DMS53 treated with DMSO at 0.1 percent for 48 hours (cell line): ENCODE measurements at regions not wholly inside any gene's neighbourhood (a gene's known extent, or its start where the extent isn't known, plus 50 kb on each side); places are given as distances from the start of the nearest gene placed in this dataset.

ENCODE experiments used
- DNase-seq: peaks from one replicate; lab custom pipeline; 2025; ENCODE audit not compliant: unreplicated experiment; lab: John Stamatoyannopoulos, UW

DNA sequence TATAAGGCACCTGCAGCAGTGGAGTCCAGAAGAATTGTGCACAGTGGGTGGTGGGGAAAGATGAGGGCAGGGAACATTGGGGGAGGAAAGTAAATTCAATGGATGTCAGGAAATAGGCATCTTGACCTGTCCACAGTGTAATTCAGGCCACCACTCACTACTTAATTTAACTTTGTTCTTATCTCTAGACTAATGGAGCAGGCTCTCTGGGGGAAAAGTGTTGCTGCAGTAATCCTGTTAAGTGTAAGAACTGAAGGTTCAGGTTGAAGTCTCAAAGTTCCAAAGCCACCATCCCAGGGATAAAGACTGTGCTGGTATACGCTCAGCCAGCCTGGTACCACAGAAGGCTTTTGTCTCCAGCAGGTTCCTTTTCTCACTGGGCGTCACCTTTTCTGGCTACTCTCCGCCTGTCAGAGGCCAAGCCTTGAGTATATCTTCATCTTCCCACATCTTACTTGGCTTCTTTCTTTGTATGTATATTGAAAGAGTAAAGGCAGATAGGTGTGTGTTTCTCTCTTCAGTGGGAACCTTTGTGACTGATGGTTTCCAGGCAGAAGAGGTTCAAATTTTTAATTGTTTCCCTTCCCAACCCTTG lies 150.9 kb upstream of the DMRT1 start:
- no peak for DNase-seq

DNA sequence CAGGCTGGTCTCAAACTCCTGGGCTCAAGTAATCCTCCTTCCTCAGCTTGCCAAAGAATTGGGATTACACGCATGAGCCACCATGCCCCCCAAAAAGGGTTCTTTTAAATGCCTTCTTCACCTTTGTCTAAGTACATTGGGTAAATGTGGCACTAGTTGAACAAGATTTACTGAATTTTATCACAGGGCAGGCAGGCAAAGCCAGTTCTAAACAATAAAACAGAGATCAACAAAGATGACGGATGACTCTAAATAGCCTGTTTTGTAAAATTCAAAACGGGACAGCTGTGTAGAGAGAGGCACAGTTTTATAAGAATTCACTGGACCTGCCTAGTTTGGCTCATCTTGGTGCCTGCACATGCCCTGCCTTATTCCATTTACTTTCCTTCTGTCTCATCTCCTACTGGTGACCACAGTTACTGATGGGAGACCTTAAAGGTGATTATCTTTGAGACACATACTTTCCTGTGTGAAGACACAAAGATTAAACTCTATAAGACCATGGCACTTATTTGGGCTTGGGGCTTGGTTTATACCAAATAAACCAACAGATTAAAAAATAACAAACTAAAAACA lies 149.6 kb upstream of the DMRT1 start:
- no peak for DNase-seq

DNA sequence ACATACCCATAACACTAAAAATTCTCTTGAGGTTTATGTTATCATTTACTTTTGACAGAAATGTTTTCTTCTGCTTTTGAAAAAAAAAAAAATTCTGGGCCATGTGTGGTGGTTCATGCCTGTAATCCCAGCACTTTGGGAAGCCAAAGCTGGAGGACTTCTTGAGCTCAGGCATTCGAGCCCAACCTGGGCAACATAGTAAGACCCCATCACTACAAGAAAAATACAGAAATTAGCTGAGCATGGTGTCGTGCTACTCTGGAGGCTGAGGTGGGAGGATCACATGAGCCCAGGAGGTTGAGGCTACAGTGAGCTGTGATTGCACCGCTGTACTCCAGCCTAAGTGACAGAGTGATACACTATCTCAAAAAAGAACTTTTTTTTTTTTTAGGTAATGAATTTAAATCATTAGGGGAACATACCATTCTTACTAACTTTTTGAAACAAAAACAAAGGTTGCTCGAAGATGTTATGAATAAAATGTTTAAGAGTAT lies 148.8 kb upstream of the DMRT1 start:
- DNase-seq = no peak

DNA sequence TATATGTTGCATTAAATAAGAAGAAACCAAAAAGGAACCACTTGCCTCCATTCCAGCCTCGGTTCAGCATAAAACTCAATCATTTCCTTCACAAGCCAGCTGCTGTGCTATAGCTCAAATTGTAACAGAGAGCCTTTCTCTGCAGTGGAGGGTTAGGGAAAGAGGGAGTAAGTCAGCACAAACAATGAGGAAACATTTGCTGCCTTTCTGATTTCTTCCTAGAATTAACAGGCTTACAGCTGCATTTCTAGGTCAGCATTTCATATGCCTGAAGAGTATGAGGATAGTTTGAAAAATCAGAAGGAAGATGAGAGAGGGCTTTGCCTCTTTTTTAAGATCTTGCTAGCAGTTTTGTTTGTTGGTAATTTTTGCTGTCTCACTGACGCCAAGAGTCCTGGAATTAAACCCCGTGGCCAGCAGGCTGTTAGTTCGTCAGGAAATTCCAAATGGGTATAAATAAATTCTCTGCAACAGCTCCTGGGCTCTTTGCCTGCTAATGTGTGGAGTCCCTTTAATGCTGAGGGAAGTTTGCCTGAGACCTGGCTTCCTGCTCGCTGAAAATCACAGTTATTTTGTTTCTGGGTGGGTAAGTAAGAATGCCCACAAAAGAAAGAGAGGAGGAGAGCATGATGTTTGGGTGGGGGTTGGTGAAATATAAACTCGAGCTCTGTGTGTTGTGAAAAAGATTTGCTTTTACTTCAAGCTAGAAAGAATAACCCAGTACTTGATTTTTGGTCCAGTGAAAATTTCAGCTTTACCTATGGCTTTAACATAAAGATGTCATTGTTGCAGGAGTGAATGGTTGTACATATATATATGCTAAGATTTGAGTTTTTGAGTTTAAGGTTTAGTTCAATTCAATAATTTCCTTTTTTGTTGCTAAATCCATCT lies 148.1 kb upstream of the DMRT1 start:
- DNase-seq = no peak

DNA sequence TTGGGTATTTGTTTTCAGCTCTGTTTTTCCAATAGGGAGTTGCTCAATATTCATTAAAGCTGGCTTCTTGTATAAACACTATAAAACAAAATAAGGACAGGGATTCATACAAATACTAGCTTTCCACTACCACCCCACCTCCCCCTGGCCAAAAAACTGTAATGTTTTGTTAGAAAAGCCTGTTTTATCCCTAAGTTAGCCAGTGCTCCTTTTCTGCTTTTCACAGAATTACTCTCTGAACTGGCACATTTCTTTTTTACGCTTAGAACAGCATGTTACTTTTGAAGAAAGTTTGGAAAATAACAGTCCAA lies 147.4 kb upstream of the DMRT1 start:
- no peak for DNase-seq

DNA sequence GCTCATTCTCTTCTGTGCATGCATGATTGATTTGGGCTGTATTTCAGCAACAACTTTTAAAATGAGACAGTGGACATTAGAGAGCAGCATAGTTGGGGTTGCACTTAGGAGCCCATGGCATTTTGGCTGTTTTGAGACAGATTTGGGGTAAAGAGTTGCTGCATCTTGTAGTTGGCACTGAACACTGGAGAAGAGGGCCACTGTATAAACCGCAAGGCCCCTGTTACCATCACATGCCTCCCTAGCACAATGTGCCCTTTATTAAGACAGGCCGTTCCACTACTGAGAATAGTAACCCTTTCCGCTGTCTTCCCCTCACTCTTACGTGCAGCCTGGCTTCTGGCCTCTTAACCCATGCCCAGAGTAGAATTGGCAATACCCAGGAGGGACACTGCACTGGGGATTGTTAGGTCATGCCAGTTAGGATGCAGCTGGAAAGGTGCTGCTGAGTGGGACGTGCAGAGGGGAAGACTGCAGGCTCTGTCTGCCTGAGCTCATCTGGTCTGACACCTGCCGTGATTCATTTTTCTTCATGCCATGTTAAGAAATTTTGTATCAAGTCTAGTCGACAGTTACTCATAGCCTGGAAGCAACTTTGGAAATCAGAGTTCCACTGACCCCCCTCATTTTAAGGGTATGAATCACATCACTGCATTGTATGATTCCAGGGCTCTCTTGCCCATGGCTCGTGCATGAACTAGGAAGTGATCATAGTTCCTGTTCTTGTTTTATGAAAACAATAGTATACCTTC lies 146.9 kb upstream of the DMRT1 start:
- DNase-seq = no peak

DNA sequence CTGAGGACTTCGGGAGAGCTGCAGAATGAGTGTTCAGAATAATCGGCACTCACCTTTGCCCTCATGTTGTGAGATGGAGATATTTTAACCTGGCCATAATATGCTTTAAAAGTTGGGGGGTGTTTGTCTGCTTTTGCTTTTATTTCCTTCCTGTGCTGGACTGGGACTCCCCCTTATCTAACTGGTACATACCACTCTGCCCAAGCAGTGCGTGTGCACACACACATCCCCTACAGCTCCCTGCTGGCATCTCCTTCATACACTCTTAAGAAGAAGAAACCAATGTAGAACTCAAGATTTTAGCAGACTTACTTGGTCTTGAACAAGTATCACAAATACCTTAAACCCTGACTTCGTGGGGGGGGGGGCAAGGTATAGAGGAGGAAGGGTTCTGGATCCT lies 146.2 kb upstream of the DMRT1 start:
- DNase-seq = no peak

DNA sequence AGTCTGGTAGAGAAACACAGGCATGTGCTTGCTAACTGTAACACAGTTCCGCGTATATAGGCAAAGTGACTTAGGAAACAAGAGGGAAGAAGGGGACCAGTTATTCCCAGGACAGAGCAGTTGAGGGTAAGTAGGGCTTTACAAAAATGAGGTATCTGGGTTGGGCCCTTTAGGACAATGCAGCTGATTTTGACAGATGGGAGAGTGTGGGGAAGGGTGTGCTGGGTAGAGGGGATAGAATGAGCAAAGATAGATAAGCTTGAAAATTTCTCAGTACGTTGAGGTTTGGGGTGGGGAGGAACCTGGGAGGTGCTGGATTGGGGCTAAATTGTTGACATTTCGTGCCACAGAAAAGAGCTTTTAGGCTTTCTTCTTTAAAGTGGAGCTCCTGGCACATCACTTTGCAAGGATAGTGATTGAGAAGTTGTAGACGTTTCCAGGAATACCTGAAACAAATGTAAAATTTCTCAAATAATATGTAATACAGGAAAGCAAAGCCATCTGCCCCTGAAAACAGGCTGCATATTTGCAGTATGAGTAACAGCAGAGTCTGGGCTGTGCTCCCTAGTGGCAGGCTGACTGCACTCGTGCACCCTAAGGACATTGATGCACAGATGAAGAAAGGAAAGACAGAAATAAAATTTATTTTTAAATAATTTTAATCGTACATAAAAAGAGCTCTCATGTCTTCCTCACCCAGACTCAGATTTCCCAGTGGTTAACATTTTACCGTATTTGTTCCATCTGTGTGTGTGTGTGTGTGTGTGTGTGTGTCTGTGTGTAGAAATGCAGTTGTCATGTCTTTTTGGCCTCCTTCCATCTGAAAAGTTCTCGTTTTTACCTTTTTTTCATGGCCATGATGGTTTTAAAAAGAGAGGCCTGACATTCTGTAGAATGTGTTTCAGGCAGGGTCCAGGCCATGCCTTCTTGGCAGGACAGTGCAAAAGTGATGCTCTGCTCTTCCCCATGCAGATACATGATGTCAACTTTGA lies 144.9 kb upstream of the DMRT1 start:
- no peak for DNase-seq

DNA sequence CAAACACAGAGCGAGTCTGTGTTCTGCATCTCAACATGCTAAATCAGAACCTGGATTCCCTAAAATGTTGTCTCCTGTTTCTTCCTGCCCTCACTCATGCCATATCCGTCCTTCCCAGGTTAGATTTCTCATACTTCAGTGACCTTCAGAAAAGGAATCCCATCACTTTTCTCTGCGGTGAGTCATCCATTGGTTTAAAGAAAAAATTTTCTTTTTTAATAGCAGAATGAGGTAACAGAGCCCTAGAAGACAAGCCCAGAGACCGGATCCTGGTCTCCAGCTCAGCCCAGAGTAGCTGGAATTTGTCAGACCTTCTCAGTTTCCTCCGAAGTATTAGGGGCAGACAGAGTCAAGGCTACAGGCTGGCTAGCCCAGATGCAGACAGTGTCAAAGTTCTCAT lies 143.2 kb upstream of the DMRT1 start:
- no peak for DNase-seq

DNA sequence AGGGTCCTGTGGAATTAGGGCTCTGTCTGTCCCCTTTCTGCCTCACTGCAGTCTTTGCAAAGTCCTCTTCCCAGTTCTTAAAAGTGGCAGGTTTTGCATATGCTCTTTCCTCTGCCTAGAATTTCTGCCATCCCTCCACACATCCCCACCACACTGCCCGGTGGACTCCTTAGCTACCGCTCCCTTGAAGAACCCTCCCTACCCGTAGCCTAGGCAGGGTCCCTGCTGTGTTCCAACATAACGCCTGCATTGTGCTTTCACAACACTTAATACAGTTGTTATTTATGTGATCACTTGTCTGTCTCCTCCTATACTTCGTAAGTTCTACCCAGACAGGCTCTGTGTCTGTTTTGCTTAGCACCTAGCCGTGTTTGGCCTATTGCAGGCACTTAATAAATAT lies 142.5 kb upstream of the DMRT1 start:
- no peak for DNase-seq

DNA sequence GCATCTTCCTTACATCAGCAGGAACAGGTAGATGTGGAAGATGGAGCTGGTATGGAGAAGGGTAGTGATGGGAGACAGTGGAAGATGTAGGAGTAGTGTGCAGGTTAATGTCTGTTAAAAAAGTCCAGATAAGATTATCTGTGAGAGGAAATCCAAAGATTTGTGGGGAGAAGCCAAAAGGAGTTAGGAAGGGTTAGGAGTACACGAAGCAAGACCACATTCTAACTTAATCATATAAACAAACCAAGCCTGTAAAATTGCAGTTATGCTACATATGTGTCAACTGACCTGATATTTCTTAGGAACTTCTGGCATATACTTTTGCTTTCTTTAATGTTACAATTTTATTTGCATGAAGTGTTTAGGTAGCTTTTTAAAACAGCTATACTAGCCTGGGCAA lies 142.1 kb upstream of the DMRT1 start:
- DNase-seq = no peak

DNA sequence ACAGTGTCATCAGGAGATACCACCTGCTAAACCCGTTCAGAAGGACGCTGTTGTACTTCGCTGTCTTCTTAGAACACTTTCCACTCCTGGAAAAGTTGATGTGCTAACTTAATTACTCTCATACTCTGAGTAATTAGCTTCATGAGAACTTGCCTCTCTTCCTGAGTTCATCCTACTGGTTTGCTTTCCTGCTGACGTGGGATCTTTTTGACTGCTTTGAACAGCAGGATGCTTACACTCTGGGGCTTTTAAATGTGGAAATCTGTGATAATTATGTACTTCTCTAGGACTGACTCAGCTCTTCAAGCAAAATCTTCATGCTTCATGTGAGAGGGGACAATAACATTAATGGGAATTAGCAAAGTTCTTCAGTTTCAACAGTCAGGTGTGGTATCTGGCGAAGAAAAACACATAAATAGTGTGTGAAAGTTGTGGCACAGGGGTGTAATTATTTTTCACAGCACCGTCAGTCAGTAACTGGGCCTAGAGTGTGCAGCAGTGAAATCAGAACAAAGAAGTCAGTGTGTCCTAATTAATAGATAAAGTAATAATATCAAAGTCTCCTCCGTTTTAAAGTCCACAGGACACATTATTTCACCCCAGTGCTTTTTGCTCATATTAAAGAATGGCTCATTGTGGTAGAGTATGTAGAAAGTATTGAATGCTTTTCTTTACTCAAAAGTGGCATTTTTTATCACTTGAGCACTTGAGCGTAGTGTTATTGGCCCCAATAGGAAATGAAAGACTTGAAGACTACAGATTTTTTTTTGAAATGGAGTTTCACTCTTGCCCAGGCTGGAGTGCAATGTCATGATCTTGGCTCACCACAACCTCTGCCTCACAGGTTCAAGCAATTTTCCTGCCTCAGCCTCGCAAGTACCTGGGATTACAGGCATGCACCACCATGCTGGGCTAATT lies 140.9 kb upstream of the DMRT1 start:
- no peak for DNase-seq

DNA sequence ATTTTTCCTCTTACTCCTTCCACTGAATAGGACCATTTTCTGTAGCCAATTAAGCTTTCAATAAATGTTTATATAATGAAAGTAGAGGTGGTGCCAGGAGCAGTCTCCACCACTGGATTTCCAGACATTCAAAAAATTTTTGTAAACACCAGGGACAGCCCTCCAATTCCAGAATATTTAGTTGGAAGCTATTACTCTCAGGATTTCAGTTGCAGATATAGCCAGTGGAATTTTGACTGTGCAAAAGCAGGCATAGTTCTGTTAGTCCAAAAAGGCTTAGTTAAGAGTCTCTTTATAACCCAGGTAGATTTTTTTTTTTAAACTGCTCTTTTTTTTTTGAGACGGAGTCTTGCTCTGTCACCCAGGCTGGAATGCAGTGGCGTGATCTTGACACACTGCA lies 138.1 kb upstream of the DMRT1 start:
- DNase-seq = no peak

DNA sequence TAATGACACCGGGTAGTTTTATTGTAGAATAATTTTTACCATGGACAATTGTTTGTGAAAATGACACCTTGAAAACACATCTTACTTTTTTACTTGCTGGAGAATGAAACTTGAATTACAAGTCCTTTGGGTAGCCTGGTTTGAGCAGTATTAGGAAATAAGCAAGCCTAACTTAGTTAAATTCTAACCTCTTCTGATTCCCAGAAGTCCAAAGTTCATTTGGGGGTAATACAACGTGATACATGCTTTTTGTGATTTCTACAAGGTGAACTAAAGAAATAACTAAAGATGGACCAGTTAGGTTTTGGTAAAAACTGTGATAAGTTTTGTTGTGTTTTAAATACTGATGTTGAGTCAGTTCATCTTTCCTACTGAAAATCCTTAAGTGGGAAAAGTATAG lies 135.4 kb upstream of the DMRT1 start:
- DNase-seq = no peak

DNA sequence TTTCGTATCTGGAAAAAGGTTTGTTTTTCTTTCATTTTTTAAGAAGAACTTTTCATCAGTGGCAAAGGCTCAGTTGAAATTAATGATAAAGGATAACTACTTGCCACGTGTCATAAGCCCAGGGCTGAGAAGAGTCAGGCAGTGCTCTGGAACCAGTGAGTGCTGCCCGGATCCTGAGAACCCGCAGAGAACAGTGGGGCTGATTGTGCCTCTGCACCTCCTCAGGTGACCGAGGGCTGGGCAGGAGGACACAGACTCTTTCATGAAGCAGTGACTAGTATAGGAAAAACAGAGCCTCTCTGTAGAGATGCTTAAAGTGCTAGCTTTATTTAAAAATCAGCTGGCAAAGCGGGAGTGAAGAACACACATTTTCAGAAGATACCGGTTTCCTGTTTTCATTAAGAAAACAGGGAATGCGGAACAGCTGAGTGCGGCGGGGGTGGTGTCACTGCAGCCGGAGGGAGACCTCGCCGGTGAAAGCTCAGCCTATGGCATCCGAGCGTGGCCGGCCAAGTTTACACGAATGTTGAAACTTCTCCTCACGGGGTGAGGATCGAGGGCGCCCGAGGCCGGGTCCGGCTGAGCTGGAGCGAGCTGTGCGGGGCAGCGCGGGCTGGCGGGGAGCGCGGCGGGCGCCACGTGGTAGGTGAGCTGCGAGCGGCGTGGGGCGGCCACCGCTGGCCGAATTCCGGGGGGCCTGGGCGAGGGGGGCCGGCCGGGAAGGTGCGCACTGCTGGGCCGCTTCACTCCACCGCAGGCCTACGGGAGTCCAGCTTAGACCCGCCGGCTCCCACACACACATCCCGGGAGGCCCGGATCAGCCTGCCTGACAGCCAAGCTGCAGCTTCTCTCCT lies 134.7 kb upstream of the DMRT1 start:
- DNase-seq = no peak

DNA sequence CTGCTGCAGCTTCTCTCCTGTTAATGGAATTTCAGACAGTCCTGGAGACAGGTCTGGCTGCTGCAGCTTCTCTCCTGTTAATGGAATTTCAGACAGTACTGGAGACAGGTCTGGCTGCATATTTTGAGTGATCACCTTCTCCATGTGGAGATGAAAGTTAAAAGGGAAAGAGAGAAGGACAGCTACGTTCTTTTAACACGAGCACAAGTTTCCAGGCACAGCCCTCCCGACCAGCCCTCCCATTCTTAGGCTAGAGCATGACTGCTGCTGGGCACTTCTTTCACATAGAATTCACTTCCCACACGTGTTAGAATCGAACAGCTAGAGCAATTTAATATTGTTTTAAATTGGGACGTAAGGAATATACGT lies 133.3 kb upstream of the DMRT1 start:
- no peak for DNase-seq

DNA sequence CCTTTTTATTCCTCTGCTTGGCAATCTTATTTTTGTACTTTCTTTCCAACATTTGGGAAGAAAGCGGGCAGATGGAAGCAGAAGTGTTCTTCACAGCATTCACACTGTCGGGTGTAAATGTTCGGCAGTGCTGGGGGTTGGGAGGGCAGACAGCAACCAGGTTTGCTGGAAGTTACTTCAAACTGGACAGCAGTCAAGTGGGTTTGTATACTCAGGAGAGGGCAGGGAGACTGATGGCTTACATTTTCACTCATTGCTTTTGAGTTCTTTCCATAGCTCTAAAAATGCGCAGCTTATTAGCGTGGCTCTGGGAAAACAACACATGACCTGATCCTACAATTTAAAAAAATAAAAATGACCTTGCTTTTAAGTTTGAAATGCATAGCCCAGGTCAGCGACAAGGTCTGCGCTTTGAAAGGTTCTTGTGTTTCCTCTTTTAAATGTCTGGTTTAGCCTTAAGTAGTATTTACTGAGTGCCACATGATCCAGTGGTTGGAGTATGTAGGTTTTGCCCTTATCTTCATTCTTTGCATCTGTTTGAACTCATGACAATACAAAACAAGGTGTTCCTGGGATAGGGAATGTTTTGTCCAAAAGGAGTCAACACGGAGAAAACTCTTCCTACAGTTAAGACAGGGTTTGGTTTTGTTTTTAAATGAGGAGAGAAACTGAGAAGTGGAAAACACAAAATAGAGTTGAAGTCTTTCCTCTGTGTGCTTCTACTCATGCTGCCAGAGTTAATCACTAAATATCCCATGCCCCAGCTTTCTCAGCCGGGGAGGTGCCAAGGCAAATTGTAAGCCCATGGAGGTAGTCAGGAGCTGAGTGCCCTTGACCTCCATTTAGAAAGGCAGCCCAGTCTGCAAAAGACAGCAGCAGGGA lies 132.7 kb upstream of the DMRT1 start:
- DNase-seq = no peak
